Adrenal gland (tissue), 9 donors: ENCODE measurements at regions not wholly inside any gene's neighbourhood (a gene's known extent, or its start where the extent isn't known, plus 50 kb on each side); places are given as distances from the start of the nearest gene placed in this dataset.

Experiments used
- DNase-seq, 7 donors: peaks; one replicate each; pipeline ENCODE4 v3.0.0-alpha.2; 2019 to 2020
- H3K27ac ChIP-seq, 5 donors: fragments of 200-600 bp; sonication (generic) in 4 of 5; 1 replicate in 3 of 5; 2 replicates in 2 of 5; pipeline versions ENCODE4 v1.5.1 to v1.8.0; 2016 to 2020; ENCODE audit warnings: mild to moderate bottlenecking in 1 of 5
- H3K27me3 ChIP-seq: fragments of 200-600 bp; 2 replicates; pipeline ENCODE4 v1.8.0; 2021
- H3K36me3 ChIP-seq, 2 donors: fragments of 200-600 bp; replicated peaks in 1 of 2; 1 replicate in 1 of 2; 2 replicates in 1 of 2; pipeline versions ENCODE4 v1.5.1 to v1.8.0; 2018 to 2022
- H3K4me1 ChIP-seq, 2 donors: fragments of 200-600 bp; replicated peaks in 1 of 2; 1 replicate in 1 of 2; 2 replicates in 1 of 2; pipeline versions ENCODE4 v1.5.1 to v1.8.0; 2018 to 2021
- H3K4me3 ChIP-seq, 4 donors: fragments of 200-600 bp; sonication (generic) in 3 of 4; one replicate each; pipeline ENCODE4 v1.5.1; 2016 to 2018
- H3K9me3 ChIP-seq, 3 donors: fragments of 200-600 bp; sonication (generic) in 1 of 3; replicated peaks in 1 of 3; 1 replicate in 2 of 3; 2 replicates in 1 of 3; pipeline versions ENCODE4 v1.5.1 to v1.8.0; 2016 to 2021
- CTCF ChIP-seq, 6 experiments: fragments of 450-650 bp in 4 of 6; fragments of 200-600 bp in 2 of 6; sonication (generic) in 1 of 6; IDR thresholded peaks; 1 replicate in 5 of 6; 2 replicates in 1 of 6; pipeline versions ENCODE4 v1.5.1 to v1.8.0; 2016 to 2021; ENCODE audit warnings: antibody characterized with exemption in 6 of 6, mild to moderate bottlenecking in 2 of 6, moderate library complexity in 1 of 6
- POLR2A ChIP-seq, 2 donors: fragments of 450-650 bp; IDR thresholded peaks; one replicate each; pipeline ENCODE4 v1.6.1; 2017; ENCODE audit warnings: antibody characterized with exemption in 2 of 2, mild to moderate bottlenecking in 2 of 2, moderate library complexity in 1 of 2
- WGBS, 4 donors: extraction: QIAGEN DNeasy Blood & Tissue Kit in 2 of 4; methylation state at CpG; one replicate each; pipeline versions ENCODE4 v1.1.5 to v1.1.7; 2013 to 2017; 5-methylcytosine and 5-hydroxymethylcytosine counted together
- intact Hi-C, 2 donors: fragments of 100-400 bp; cut with DNase I; formaldehyde crosslinking; loops; one replicate each; pipeline versions ENCODE4 v1.14.1 to v1.15.0; 2022 to 2023
- donor health status: healthy with polysubstance abuse.
- donor health status: Bipolar disorder and iron deficiency.
- donor health status: DM: yes; HTN: yes; CAD: no.
- donor health status: DM: no; HTN: no; CAD: no.
- donor health status: DM: no; HTN: no; CAD: no.

GRCh38 chr6:30006170-30007131, 54.6 kb upstream of the POLR1H start:
- Histone ChIP-seq H3K36me3 (no peaks in the 10 kb centered on the region), H3K4me1 (peaks cover 7 to 12% of the 10 kb centered on the region in 2 donors), H3K4me3 (peak overlapping the region; percentile 2 to 65 (median 42)), H3K27me3 (no peaks in the 10 kb centered on the region), H3K27ac (peak overlapping the region in 3 of 5 donors; percentile 11 to 48 (median 32)), H3K9me3 (no peaks in the 10 kb centered on the region)
- intact Hi-C loops = no loop called here
- 8 to 18% (median 10%) methylated on average over 10 to 74 of the region's 74 CpGs for WGBS, 4 donors
- peak; percentile 17 to 47 for TF ChIP-seq POLR2A (IDR thresholded peaks at IDR 0.05)
- no peak for TF ChIP-seq CTCF (IDR thresholded peaks at IDR 0.05)
- peak; percentile 46 to 71 (median 59) for DNase-seq

GRCh38 chr6:30007132-30007764, 53.8 kb upstream of the POLR1H start:
- H3K9me3 ChIP-seq = no peaks in the 10 kb centered on the region
- 9 to 61% (median 37%) methylated on average over 1 to 42 of the region's 42 CpGs for WGBS, 4 donors
- peak in 4 of 7 donors; percentile 18 to 46 (median 40) for DNase-seq

DNA sequence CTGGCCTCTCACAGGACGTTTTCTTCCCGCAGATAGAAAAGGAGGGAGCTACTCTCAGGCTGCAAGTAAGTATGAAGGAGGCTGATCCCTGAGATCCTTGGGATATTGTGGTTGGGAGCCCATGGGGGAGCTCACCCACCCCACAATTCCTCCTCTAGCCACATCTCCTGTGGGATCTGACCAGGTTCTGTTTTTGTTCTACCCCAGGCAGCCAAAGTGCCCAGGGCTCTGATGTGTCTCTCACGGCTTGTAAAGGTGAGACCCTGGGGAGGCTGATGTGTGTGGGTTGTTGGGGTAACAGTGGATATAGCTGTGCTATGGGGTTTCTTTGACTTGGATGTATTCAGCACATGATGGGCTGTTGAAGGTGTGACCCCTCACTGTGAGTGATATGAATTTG, 52.0 kb upstream of the POLR1H start:
- WGBS, 4 donors = 93 to 95% (median 93%) methylated on average over 2 to 3 of the region's 3 CpGs
- Histone ChIP-seq H3K27ac (no peak overlapping the region), H3K4me3 (no peak overlapping the region), H3K36me3 (no peaks in the 10 kb centered on the region), H3K27me3 (no peaks in the 10 kb centered on the region), H3K4me1 (peaks cover 7 to 9% of the 10 kb centered on the region in 2 donors), H3K9me3 (no peaks in the 10 kb centered on the region)
- no peak for TF ChIP-seq POLR2A (IDR thresholded peaks at IDR 0.05)
- no peak for TF ChIP-seq CTCF (IDR thresholded peaks at IDR 0.05)
- intact Hi-C loops = no loop called here
- DNase-seq = no peak

More at GRCh38 chr6:30007132-30007764, 53.8 kb upstream of the POLR1H start:
- Histone ChIP-seq H3K4me3 (peak overlapping the region in 3 of 4 donors; percentile 2 to 65 (median 51)), H3K27me3 (no peaks in the 10 kb centered on the region), H3K4me1 (peaks cover 7 to 12% of the 10 kb centered on the region in 2 donors), H3K36me3 (no peaks in the 10 kb centered on the region), H3K27ac (peak overlapping the region in 1 of 5 donors; percentile 32)
- intact Hi-C loops = no loop called here
- no peak for TF ChIP-seq POLR2A (IDR thresholded peaks at IDR 0.05)
- no peak for TF ChIP-seq CTCF (IDR thresholded peaks at IDR 0.05)
